H1 (cell line): ENCODE measurements at regions not wholly inside any gene's neighbourhood (a gene's known extent, or its start where the extent isn't known, plus 50 kb on each side); places are given as distances from the start of the nearest gene placed in this dataset.

Experiments used
- CTCF ChIA-PET: fragments of 300-600 bp; sonication (Branson Sonifier 250); formaldehyde crosslinking; loops from one replicate; lab custom pipeline; 2021; ENCODE audit not compliant: partially characterized antibody; lab: Charles Lee
- POLR2A ChIA-PET: fragments of 300-600 bp; sonication (Branson Sonifier 250); formaldehyde crosslinking; loops from one replicate; lab custom pipeline; 2021; ENCODE audit warnings: inconsistent platforms; ENCODE audit not compliant: partially characterized antibody; lab: Charles Lee
- DNase-seq, 2 experiments: peaks; one replicate each; pipeline versions ENCODE4 v3.0.0 to v3.0.0-alpha.2; 2010 to 2022; ENCODE audit warnings: low spot score in 2 of 2, low read depth in 1 of 2, mixed read lengths in 1 of 2
- FAIRE-seq: peaks from 2 replicates; lab custom pipeline; 2011; peaks lifted over from hg19 to GRCh38; lab: Jason Lieb, UNC
- H2AFZ ChIP-seq: 2 replicates; pipeline ENCODE4 v1.8.1; 2012; ENCODE audit warnings: low read length, inconsistent platforms
- H2AK5ac ChIP-seq: 2 replicates; pipeline ENCODE4 v1.6.1; 2013; ENCODE audit warnings: low read depth, low read length
- H2BK120ac ChIP-seq: replicated peaks from 2 replicates; pipeline ENCODE3; 2013; ENCODE audit warnings: low read depth, low read length, inconsistent platforms
- H2BK12ac ChIP-seq: 2 replicates; pipeline ENCODE4 v1.6.1; 2013; ENCODE audit warnings: low read depth, low read length
- H2BK15ac ChIP-seq: 2 replicates; pipeline ENCODE4 v1.6.1; 2013; ENCODE audit warnings: low read length
- H2BK20ac ChIP-seq: 2 replicates; pipeline ENCODE4 v1.6.1; 2013; ENCODE audit warnings: low read length
- H2BK5ac ChIP-seq: 2 replicates; pipeline ENCODE4 v1.6.1; 2013; ENCODE audit warnings: low read depth, low read length
- H3K14ac ChIP-seq: 2 replicates; pipeline ENCODE4 v1.6.1; 2013; ENCODE audit warnings: inconsistent platforms; ENCODE audit not compliant: insufficient read length
- H3K18ac ChIP-seq: 2 replicates; pipeline ENCODE4 v1.6.1; 2013; ENCODE audit warnings: low read length; ENCODE audit errors: extremely low read depth
- H3K23ac ChIP-seq: 2 replicates; pipeline ENCODE4 v1.6.1; 2013; ENCODE audit warnings: inconsistent platforms; ENCODE audit not compliant: insufficient read length
- H3K23me2 ChIP-seq: 2 replicates; pipeline ENCODE4 v1.6.1; 2013; ENCODE audit warnings: low read depth, low read length
- H3K27ac ChIP-seq: 2 replicates; pipeline ENCODE4 v1.6.1; 2011; ENCODE audit warnings: low read depth, low read length, inconsistent platforms
- H3K27me3 ChIP-seq, 4 experiments: replicated peaks in 1 of 4; 1 replicate in 1 of 4; 2 replicates in 3 of 4; pipeline versions ENCODE4 v1.6.1 to v1.8.1; 2011 to 2013; ENCODE audit warnings: low read length in 3 of 4, mild to moderate bottlenecking in 3 of 4, inconsistent platforms in 2 of 4, mixed read lengths in 2 of 4, moderate library complexity in 1 of 4; ENCODE audit not compliant: control insufficient read depth in 3 of 4, insufficient read depth in 3 of 4; ENCODE audit errors: extremely low read depth in 1 of 4
- H3K36me3 ChIP-seq, 4 experiments: 2 replicates each; pipeline versions ENCODE4 v1.6.1 to v1.8.1; 2011 to 2013; ENCODE audit warnings: mild to moderate bottlenecking in 4 of 4, low read length in 3 of 4, moderate library complexity in 2 of 4, control low read depth in 1 of 4, inconsistent platforms in 1 of 4; ENCODE audit not compliant: insufficient read depth in 4 of 4, control insufficient read depth in 2 of 4
- H3K4ac ChIP-seq: replicated peaks from 2 replicates; pipeline ENCODE3; 2013; ENCODE audit warnings: low read length, low read depth, mixed read lengths, inconsistent platforms; ENCODE audit not compliant: insufficient read length
- H3K4me1 ChIP-seq, 4 experiments: replicated peaks in 1 of 4; 1 replicate in 1 of 4; 2 replicates in 3 of 4; pipeline versions ENCODE4 v1.6.1 to v1.8.1; 2011 to 2013; ENCODE audit warnings: low read length in 3 of 4, inconsistent platforms in 2 of 4, mixed read lengths in 1 of 4; ENCODE audit not compliant: insufficient read depth in 4 of 4, control insufficient read depth in 3 of 4
- H3K4me2 ChIP-seq, 2 experiments: 2 replicates each; pipeline versions ENCODE4 v1.6.1 to v1.8.1; 2011 to 2013; ENCODE audit warnings: low read depth in 2 of 2, low read length in 2 of 2, control low read depth in 1 of 2, inconsistent platforms in 1 of 2, mild to moderate bottlenecking in 1 of 2; ENCODE audit not compliant: insufficient read depth in 1 of 2
- H3K4me3 ChIP-seq, 4 experiments: fragments of 200-600, 300-600 bp in 1 of 4; sonication (generic), shearing (Covaris generic), sonication (Bioruptor Twin) in 1 of 4; 2 replicates each; pipeline versions ENCODE4 v1.5.1 to v1.8.1; 2011 to 2016; ENCODE audit warnings: low read length in 4 of 4, low read depth in 3 of 4, control low read depth in 2 of 4, inconsistent platforms in 2 of 4, mild to moderate bottlenecking in 2 of 4, mixed read lengths in 1 of 4, moderate library complexity in 1 of 4; ENCODE audit not compliant: insufficient read depth in 2 of 4; ENCODE audit errors: extremely low read depth in 1 of 4
- H3K56ac ChIP-seq: replicated peaks from 2 replicates; pipeline ENCODE3; 2013; ENCODE audit warnings: low read depth, mild to moderate bottlenecking, mixed read lengths, low read length, inconsistent platforms; ENCODE audit not compliant: insufficient read length
- H3K79me1 ChIP-seq: 2 replicates; pipeline ENCODE4 v1.6.1; 2013; ENCODE audit warnings: low read depth, low read length, control low read depth
- H3K79me2 ChIP-seq, 2 experiments: 2 replicates each; pipeline versions ENCODE4 v1.6.1 to v1.8.1; 2012 to 2013; ENCODE audit warnings: low read length in 2 of 2, mild to moderate bottlenecking in 2 of 2, inconsistent platforms in 1 of 2; ENCODE audit not compliant: insufficient read depth in 2 of 2, control insufficient read depth in 1 of 2
- H3K9ac ChIP-seq, 4 experiments: replicated peaks in 1 of 4; 1 replicate in 1 of 4; 2 replicates in 3 of 4; pipeline versions ENCODE4 v1.6.1 to v1.8.1; 2011 to 2013; ENCODE audit warnings: low read depth in 3 of 4, low read length in 3 of 4, control low read depth in 2 of 4, mild to moderate bottlenecking in 2 of 4, moderate library complexity in 2 of 4, inconsistent platforms in 1 of 4; ENCODE audit errors: extremely low read depth in 1 of 4
- H3K9me3 ChIP-seq, 2 experiments: 2 replicates each; pipeline versions ENCODE4 v1.6.1 to v1.8.1; 2012 to 2013; ENCODE audit warnings: mild to moderate bottlenecking in 2 of 2, moderate library complexity in 2 of 2, control low read depth in 1 of 2, inconsistent platforms in 1 of 2, low read depth in 1 of 2, low read length in 1 of 2, mixed read lengths in 1 of 2; ENCODE audit not compliant: insufficient read depth in 2 of 2
- H4K20me1 ChIP-seq, 2 experiments: replicated peaks in 1 of 2; 2 replicates each; pipeline versions ENCODE3 to v1.8.1; 2011 to 2013; ENCODE audit warnings: inconsistent platforms in 2 of 2, low read length in 2 of 2, mild to moderate bottlenecking in 1 of 2; ENCODE audit not compliant: insufficient read depth in 2 of 2, control insufficient read depth in 1 of 2
- H4K5ac ChIP-seq: 2 replicates; pipeline ENCODE4 v1.6.1; 2013; ENCODE audit warnings: low read length, low read depth, mixed read lengths, inconsistent platforms; ENCODE audit not compliant: insufficient read length
- H4K8ac ChIP-seq: 2 replicates; pipeline ENCODE4 v1.8.0; 2013; ENCODE audit warnings: mild to moderate bottlenecking, moderate library complexity, low read length, inconsistent platforms; ENCODE audit not compliant: insufficient read depth; ENCODE audit errors: extremely low read depth
- H4K91ac ChIP-seq: replicated peaks from 2 replicates; pipeline ENCODE3; 2013; ENCODE audit warnings: low read length, mixed read lengths, inconsistent platforms; ENCODE audit not compliant: insufficient read length
- ASH2L ChIP-seq: fragments of 200-600, 300-600 bp; sonication (generic); IDR thresholded peaks from one replicate; pipeline ENCODE4 v1.7.1; 2017; ENCODE audit warnings: low read length
- EP300 ChIP-seq, 2 experiments: IDR thresholded peaks; 1 replicate in 1 of 2; 2 replicates in 1 of 2; pipeline ENCODE4 v1.6.1; 2011 to 2012; ENCODE audit warnings: low read depth in 2 of 2, low read length in 2 of 2, mild to moderate bottlenecking in 2 of 2, borderline replicate concordance in 1 of 2, inconsistent platforms in 1 of 2, moderate library complexity in 1 of 2
- MAFK ChIP-seq: IDR thresholded peaks from 2 replicates; pipeline ENCODE4 v1.6.1; 2012; ENCODE audit warnings: low read depth, mild to moderate bottlenecking, improper control_type of control experiment, low read length
- WGBS, 2 experiments: shearing (Covaris generic) in 1 of 2; methylation state at CpG; one replicate each; pipeline versions ENCODE4 v1.1.6 to v1.1.7; 2013 to 2015; ENCODE audit warnings: low lambda C conversion rate in 2 of 2, mixed read lengths in 2 of 2, inconsistent platforms in 1 of 2, low coverage in 1 of 2, missing lambda C conversion rate in 1 of 2; ENCODE audit not compliant: insufficient replicate concordance in 2 of 2, insufficient coverage in 1 of 2, insufficient read length in 1 of 2; ENCODE audit errors: extremely low coverage in 1 of 2, missing lambda C conversion rate in 1 of 2; 5-methylcytosine and 5-hydroxymethylcytosine counted together

GRCh38 chr4:57498251-57498650, 388.1 kb upstream of the IGFBP7 start:
- Histone ChIP-seq H3K18ac (no peak overlapping the region), H3K23ac (no peak overlapping the region), H3K56ac (no peak overlapping the region), H3K79me2 (no peaks in the 10 kb centered on the region), H3K23me2 (no peaks in the 10 kb centered on the region), H3K4me3 (no peak overlapping the region), H3K14ac (no peak overlapping the region), H3K4ac (no peak overlapping the region), H2AK5ac (no peak overlapping the region), H2AFZ (no peak overlapping the region), H4K91ac (no peak overlapping the region), H2BK12ac (no peak overlapping the region), H3K4me1 (no peaks in the 10 kb centered on the region), H3K9ac (no peak overlapping the region), H3K4me2 (no peak overlapping the region), H3K27ac (no peak overlapping the region), H3K27me3 (no peaks in the 10 kb centered on the region), H4K20me1 (no peaks in the 10 kb centered on the region), H2BK5ac (no peak overlapping the region), H3K9me3 (no peaks in the 10 kb centered on the region), H4K8ac (no peak overlapping the region), H4K5ac (no peak overlapping the region), H3K79me1 (no peaks in the 10 kb centered on the region), H2BK20ac (no peak overlapping the region), H2BK120ac (no peak overlapping the region), H2BK15ac (no peak overlapping the region), H3K36me3 (no peaks in the 10 kb centered on the region)
- CTCF ChIA-PET = interaction anchor here (1.0 kb wide), 1 partner anchor 334 kb away, joined by 3 read pairs; no protein-coding TSS in a partner anchor
- FAIRE-seq (no peak), DNase-seq (no peak)
- POLR2A ChIA-PET = no interaction called here
- TF ChIP-seq MAFK (no peak), EP300 (IDR thresholded peaks at IDR 0.05; ENCODE audit: borderline replicate concordance in 1 of 2, low read depth in 2 of 2, low read length in 2 of 2) (no peak), ASH2L (no peak)
- WGBS, 2 experiments = 86% methylated on average over 4 of the region's 4 CpGs; no CpG with 5 or more reads in 1 of the 2 experiments
